ENCODE measurements at regions not wholly inside any gene's neighbourhood (a gene's known extent, or its start where the extent isn't known, plus 50 kb on each side); places are given as distances from the start of the nearest gene placed in this dataset.
"Not testable (repeated sequence)": the region's sequence is repeated elsewhere in the genome, so short reads cannot be mapped to it uniquely, and the experiment has no call there.

DNA sequence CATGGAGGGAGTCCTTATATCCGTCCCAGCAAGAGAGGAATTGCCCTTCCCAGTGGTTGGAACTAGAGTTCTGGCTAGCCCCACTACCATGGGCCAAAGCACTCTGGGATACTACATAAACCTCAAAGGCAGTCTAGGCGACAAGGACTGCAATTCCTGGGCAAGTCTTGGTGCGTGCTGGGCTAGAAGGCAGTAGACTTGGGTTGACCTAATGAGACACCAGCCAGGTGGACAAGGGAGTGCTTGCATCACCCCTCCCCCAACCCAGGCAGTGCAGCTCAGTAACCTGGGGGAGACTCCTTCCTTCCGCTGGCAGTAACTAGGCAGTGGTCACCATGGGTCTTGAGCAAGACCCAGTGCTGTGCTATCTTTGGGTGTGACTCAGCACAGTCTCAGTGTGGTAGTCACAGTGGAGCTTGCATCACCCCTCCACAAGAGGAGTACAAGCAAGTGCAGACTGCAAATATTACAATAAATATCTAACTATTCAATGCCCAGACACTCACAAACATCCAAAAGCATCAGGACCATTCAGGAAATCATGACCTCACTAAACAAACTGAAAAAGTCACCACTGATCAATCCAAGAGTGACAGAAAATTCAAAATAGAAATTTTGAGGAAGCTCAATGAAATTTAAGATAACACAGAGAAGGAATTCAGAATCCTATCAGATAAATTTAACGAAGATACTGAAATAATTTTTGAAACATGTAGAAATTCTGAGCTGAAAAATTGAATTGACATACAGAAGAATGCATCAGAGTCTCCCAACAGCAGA lies 84.7 kb upstream of the LYPLAL1 start:
- DNase-seq (ENCODE audit: low read depth): peak; percentile 90

GRCh38 chr1:219090607-219091006 lies 83.1 kb upstream of the LYPLAL1 start:
- DNase-seq (ENCODE audit: low read depth): no peak

DNA sequence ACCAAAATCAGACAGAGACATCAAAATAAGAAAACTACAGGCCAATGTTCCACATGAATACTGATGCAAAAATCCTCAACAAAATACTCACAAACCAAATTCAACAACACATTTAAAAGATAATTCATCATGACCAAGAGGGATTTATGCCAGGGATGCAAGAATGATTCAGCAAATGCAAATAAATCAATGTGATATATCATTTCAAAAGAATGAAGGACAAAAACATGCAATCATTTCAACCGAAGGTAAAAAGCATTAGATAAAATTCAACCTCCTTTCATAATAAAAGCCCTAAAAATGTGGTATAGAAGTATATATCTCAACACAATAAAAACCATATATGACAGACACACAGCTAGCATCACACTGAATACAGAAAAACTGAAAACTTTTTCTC lies 81.5 kb upstream of the LYPLAL1 start:
- DNase-seq (ENCODE audit: low read depth): no peak

- DNase-seq (ENCODE audit: low read depth): no peak
Observed at GRCh38 chr1:219099307-219099706, 74.4 kb upstream of the LYPLAL1 start.

DNA sequence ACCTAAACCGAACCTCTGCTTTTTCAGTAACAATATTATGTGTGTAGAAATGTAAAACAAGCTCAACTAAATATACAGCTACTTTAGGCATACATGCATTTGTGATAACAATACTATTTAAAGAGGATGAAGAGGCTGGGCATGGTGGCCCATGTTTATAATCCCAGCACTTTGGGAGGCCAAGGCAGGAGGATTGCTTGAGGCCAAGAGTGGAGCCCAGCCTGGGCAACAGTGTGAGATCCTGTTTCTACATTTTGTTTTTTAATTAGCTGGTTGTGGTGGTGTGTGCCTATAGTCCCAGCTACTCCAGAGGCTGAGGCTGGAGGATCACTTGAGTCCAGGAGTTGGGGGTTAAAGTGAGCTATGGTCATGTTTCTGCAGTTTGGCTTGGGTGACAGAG lies 73.6 kb upstream of the LYPLAL1 start:
- no peak for DNase-seq (ENCODE audit: low read depth)

DNA sequence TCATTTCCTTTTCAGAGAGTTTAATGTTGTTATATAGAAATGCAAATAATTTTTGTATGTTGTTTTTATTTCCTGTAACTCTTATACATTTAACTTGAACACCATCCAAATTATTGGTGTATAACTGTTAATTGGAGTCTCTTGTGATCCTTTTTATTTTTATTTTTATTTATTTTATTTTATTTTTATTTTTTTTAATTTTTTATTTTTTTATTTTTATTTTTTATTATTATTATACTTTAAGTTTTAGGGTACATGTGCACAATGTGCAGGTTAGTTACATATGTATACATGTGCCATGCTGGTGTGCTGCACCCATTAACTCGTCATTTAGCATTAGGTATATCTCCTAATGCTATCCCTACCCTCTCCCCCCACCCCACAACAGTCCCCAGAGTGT lies 71.2 kb upstream of the LYPLAL1 start:
- DNase-seq (ENCODE audit: low read depth): not testable (repeated sequence)

DNA sequence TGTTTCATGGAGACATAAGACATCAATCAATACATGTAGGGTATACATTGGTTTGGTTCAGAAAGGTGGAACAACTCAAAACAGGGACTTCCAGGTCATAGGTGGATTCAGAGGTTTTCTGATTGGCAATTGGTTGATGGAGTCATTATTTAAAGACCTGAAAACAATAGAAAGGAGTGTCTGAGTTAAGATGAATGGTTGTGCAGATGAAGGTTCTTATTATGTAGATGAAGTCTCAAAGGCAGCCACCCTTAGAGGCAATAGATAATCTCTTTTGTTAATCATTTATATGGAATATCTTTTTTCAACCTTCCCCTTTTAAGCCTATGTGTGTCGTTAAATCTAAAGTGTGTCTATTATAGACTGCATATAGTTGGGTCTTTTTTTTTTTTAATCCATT lies 67.8 kb upstream of the LYPLAL1 start:
- DNase-seq (ENCODE audit: low read depth): no peak

- DNase-seq (ENCODE audit: low read depth): no peak
Observed at GRCh38 chr1:219109424-219110018, 64.2 kb upstream of the LYPLAL1 start.

GRCh38 chr1:219113261-219113660 lies 60.4 kb upstream of the LYPLAL1 start:
- no peak for DNase-seq (ENCODE audit: low read depth)

DNA sequence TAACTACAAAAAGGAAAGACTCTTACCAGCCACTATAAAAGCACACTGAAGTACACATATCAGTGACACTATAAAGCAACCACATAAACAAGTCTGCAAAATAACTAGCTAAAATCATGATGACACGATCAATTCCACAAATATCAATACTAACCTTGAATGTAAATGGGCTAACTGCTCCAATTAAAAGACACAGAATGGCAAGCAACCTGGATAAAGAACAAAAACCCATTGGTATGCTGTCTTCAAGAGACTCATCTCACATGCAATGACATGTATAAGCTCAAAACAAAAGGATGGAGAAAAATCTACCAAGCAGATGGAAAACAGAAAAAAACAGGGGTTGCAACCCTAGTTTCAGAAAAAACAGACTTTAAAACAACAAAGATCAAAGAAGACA lies 59.7 kb upstream of the LYPLAL1 start:
- no peak for DNase-seq (ENCODE audit: low read depth)

GRCh38 chr1:219119839-219120238 lies 53.8 kb upstream of the LYPLAL1 start:
- DNase-seq (ENCODE audit: low read depth): no peak

GRCh38 chr1:219120624-219121544 lies 52.8 kb upstream of the LYPLAL1 start:
- DNase-seq (ENCODE audit: low read depth): peak; percentile 20

- DNase-seq (ENCODE audit: low read depth): no peak
Observed at GRCh38 chr1:219121679-219122078, 52.0 kb upstream of the LYPLAL1 start.

DNA sequence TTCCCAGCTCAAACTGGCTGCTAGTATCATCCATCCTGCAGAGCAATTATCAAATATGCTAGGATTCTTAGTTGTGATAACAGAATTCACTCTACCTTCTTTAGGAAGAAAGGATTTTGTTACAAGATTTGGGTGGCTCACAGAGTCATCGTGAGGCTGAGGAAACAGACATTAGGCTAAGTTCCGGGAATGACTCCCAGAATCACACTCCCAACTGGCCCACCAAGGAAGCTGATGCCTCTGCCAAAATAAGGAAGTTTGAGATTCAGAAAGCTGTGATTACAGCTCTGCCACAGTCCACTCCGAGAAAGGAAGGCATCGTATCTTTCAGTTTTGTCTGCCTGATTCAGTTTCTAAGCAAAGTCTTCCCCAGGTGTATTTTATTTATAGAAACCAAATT lies 50.6 kb upstream of the LYPLAL1 start:
- DNase-seq (ENCODE audit: low read depth): no peak

Measured in Daoy (cell line).